HepG2 (cell line): ENCODE measurements at regions not wholly inside any gene's neighbourhood (a gene's known extent, or its start where the extent isn't known, plus 50 kb on each side); places are given as distances from the start of the nearest gene placed in this dataset.

Experiments
- ATAC-seq: fragments of 200-7000 bp; cut with Tn5 transposase; 3 replicates; pipeline ENCODE4 v1.9.1; 2020; ENCODE audit warnings: mild to moderate bottlenecking, moderate library complexity
- BruUV-seq: library from RNA; stranded (reverse); fragments of 400-500 nt; replicated peaks from 2 replicates; lab custom pipeline; 2021; lab: Mats Ljungman, UMichigan
- CTCF ChIA-PET: fragments of 300-600 bp; formaldehyde crosslinking; extraction: SDS; loops from one replicate; lab custom pipeline; 2021; ENCODE audit warnings: low total read pairs, inconsistent platforms, low intra/inter-chr PET ratio; lab: Yijun Ruan, JAX
- POLR2A ChIA-PET: fragments of 350-600 bp; sonication (Branson Sonifier 250); formaldehyde crosslinking; loops from one replicate; lab custom pipeline; 2020; ENCODE audit warnings: antibody characterized with exemption, inconsistent platforms; lab: Yijun Ruan, JAX
- DNase-seq: peaks from one replicate; pipeline ENCODE4 v3.0.0-alpha.2; 2015; ENCODE audit warnings: low spot score
- FAIRE-seq: peaks from 3 replicates; lab custom pipeline; 2011; peaks lifted over from hg19 to GRCh38; lab: Jason Lieb, UNC
- H2AFZ ChIP-seq: one replicate; pipeline ENCODE4 v1.6.1; 2011; ENCODE audit warnings: low read length, inconsistent platforms
- H3K27ac ChIP-seq: fragments of 300-600 bp; 3 replicates; pipeline ENCODE4 v1.8.0; 2011; ENCODE audit warnings: mixed run types, mild to moderate bottlenecking, mixed read lengths, low read length, inconsistent platforms; ENCODE audit not compliant: insufficient read depth; ENCODE audit errors: extremely low read length
- H3K27me3 ChIP-seq, 2 experiments: fragments of 200-600 bp in 1 of 2; 2 replicates in 1 of 2; 3 replicates in 1 of 2; pipeline versions ENCODE4 v1.6.0 to v1.8.0; 2011; ENCODE audit warnings: low read length in 2 of 2, mild to moderate bottlenecking in 2 of 2, moderate library complexity in 2 of 2, inconsistent platforms in 1 of 2; ENCODE audit not compliant: insufficient read depth in 2 of 2, control insufficient read depth in 1 of 2
- H3K36me3 ChIP-seq, 2 experiments: fragments of 200-600 bp in 1 of 2; replicated peaks in 1 of 2; 2 replicates in 1 of 2; 3 replicates in 1 of 2; pipeline versions ENCODE4 v1.5.1 to v1.8.0; 2011; ENCODE audit warnings: low read length in 2 of 2, inconsistent platforms in 1 of 2; ENCODE audit not compliant: insufficient read depth in 2 of 2, control insufficient read depth in 1 of 2
- H3K4me1 ChIP-seq: 2 replicates; pipeline ENCODE4 v1.5.1; 2012; ENCODE audit warnings: low read length, inconsistent platforms; ENCODE audit not compliant: insufficient read depth
- H3K4me2 ChIP-seq: 2 replicates; pipeline ENCODE4 v1.6.0; 2011; ENCODE audit warnings: low read depth, low read length, inconsistent platforms
- H3K4me3 ChIP-seq, 3 experiments: fragments of 200-600 bp in 1 of 3; sonication (generic), shearing (Covaris generic) in 1 of 3; replicated peaks in 1 of 3; 2 replicates each; pipeline ENCODE4 v1.5.1; 2011 to 2016; ENCODE audit warnings: low read length in 3 of 3, inconsistent platforms in 2 of 3, low read depth in 2 of 3, mild to moderate bottlenecking in 2 of 3, control low read depth in 1 of 3, mixed read lengths in 1 of 3; ENCODE audit not compliant: insufficient read depth in 1 of 3
- H3K79me2 ChIP-seq: one replicate; pipeline ENCODE4 v1.6.1; 2011; ENCODE audit warnings: low read length, inconsistent platforms; ENCODE audit not compliant: insufficient read depth
- H3K9ac ChIP-seq: 2 replicates; pipeline ENCODE4 v1.6.0; 2011; ENCODE audit warnings: mild to moderate bottlenecking, low read depth, low read length, inconsistent platforms; ENCODE audit not compliant: insufficient read depth
- H3K9me3 ChIP-seq: 2 replicates; pipeline ENCODE4 v1.5.1; 2012; ENCODE audit warnings: mild to moderate bottlenecking, low read length
- H4K20me1 ChIP-seq: 2 replicates; pipeline ENCODE4 v1.6.0; 2011; ENCODE audit warnings: inconsistent platforms, mild to moderate bottlenecking, low read length, moderate library complexity; ENCODE audit not compliant: insufficient read depth
- GPN1 ChIP-seq: sonication (generic); formaldehyde crosslinking; IDR thresholded peaks from 2 replicates; pipeline ENCODE4 v1.5.1; 2020; ENCODE audit warnings: missing genetic modification reagents, borderline replicate concordance
- GTF3A ChIP-seq: sonication (generic); formaldehyde crosslinking; conservative IDR thresholded peaks from 2 replicates; pipeline ENCODE4 v1.4.0; 2020; ENCODE audit warnings: mild to moderate bottlenecking, missing genetic modification reagents
- MAFG ChIP-seq: sonication (generic); formaldehyde crosslinking; IDR thresholded peaks from 2 replicates; pipeline ENCODE4 v1.5.1; 2020; ENCODE audit warnings: mild to moderate bottlenecking, missing genetic modification reagents
- NFKB2 ChIP-seq: sonication (generic); formaldehyde crosslinking; IDR thresholded peaks from 2 replicates; pipeline ENCODE4 v1.4.0; 2020; ENCODE audit warnings: missing genetic modification reagents, borderline replicate concordance
- PRDM15 ChIP-seq: sonication (generic); formaldehyde crosslinking; IDR thresholded peaks from 2 replicates; pipeline ENCODE4 v1.4.0; 2020; ENCODE audit warnings: missing genetic modification reagents
- RCOR2 ChIP-seq: IDR thresholded peaks from 2 replicates; pipeline ENCODE4 v1.6.1; 2016; ENCODE audit warnings: missing biosample characterization, missing genetic modification reagents
- SSRP1 ChIP-seq: IDR thresholded peaks from 2 replicates; pipeline ENCODE4 v1.6.1; 2016; ENCODE audit warnings: control low read depth
- ZBED4 ChIP-seq: sonication (generic); formaldehyde crosslinking; IDR thresholded peaks from 2 replicates; pipeline ENCODE4 v1.4.0; 2020; ENCODE audit warnings: missing genetic modification reagents, borderline replicate concordance
- ZFP36L2 ChIP-seq: sonication (generic); formaldehyde crosslinking; IDR thresholded peaks from 2 replicates; pipeline ENCODE4 v1.4.0; 2020; ENCODE audit warnings: missing genetic modification reagents
- ZNF17 ChIP-seq: sonication (generic); formaldehyde crosslinking; IDR thresholded peaks from 2 replicates; pipeline ENCODE4 v1.5.0; 2020; ENCODE audit warnings: mild to moderate bottlenecking, missing genetic modification reagents
- ZNF33B ChIP-seq: sonication (generic); formaldehyde crosslinking; IDR thresholded peaks from 2 replicates; pipeline ENCODE4 v1.5.1; 2020; ENCODE audit warnings: mild to moderate bottlenecking, missing genetic modification reagents
- ZNF709 ChIP-seq: sonication (generic); formaldehyde crosslinking; IDR thresholded peaks from 2 replicates; pipeline ENCODE4 v1.5.0; 2020; ENCODE audit warnings: mild to moderate bottlenecking, missing genetic modification reagents
- ZNF713 ChIP-seq: sonication (generic); formaldehyde crosslinking; IDR thresholded peaks from 2 replicates; pipeline ENCODE4 v1.4.0; 2020; ENCODE audit warnings: mild to moderate bottlenecking, missing genetic modification reagents
- WGBS: methylation state at CpG from one replicate; pipeline ENCODE4 v1.1.6; 2017; ENCODE audit warnings: low lambda C conversion rate; 5-methylcytosine and 5-hydroxymethylcytosine counted together
- in situ Hi-C: cut with HindIII; loops from 2 replicates; pipeline ENCODE4 v1.10.0; 2017; ENCODE audit warnings: low pct_unique_long_range_greater_than_20kb; ENCODE audit not compliant: extremely low pct_ligation_motif_present
- intact Hi-C: fragments of 100-400 bp; cut with micrococcal nuclease; formaldehyde crosslinking; loops from one replicate; pipeline ENCODE4 v1.10.0; 2022; ENCODE audit not compliant: unreplicated experiment

GRCh38 chr13:89287381-89287780 lies 1616.2 kb downstream of the SLITRK5 start:
- no peak for ATAC-seq
- intact Hi-C loops = no loop called here
- no CpG with 5 or more reads among the region's 6 CpGs for WGBS
- no peaks in the 10 kb centered on the region for H3K79me2 ChIP-seq
- TF ChIP-seq PRDM15 (CRISPR knock-in tag) (no peak), RCOR2 (CRISPR knock-in tag) (no peak), GPN1 (CRISPR knock-in tag) (no peak), ZFP36L2 (CRISPR knock-in tag) (no peak), ZNF713 (CRISPR knock-in tag) (no peak), ZBED4 (CRISPR knock-in tag) (no peak), GTF3A (CRISPR knock-in tag) (no peak), ZNF33B (CRISPR knock-in tag) (no peak), MAFG (no peak), SSRP1 (CRISPR knock-in tag) (no peak), ZNF709 (CRISPR knock-in tag) (no peak), ZNF17 (CRISPR knock-in tag) (no peak), NFKB2 (no peak)
- TF ChIP-seq, all 625 proteins: peak for 0
- no peak for FAIRE-seq
- no peak overlapping the region for H3K27ac ChIP-seq
- ChIA-PET POLR2A (no interaction called here), CTCF (no interaction called here)
- no peaks in the 10 kb centered on the region for H3K4me1 ChIP-seq
- no peak overlapping the region for H2AFZ ChIP-seq
- no peaks in the 10 kb centered on the region; a peak in 1 of 5 replicates for H3K27me3 ChIP-seq
- no peak overlapping the region for H3K4me3 ChIP-seq
- no TSS peak for BruUV-seq
- H3K4me2 ChIP-seq = no peak overlapping the region
- in situ Hi-C loops = no loop called here
- no peaks in the 10 kb centered on the region for H3K36me3 ChIP-seq
- no peak overlapping the region for H3K9ac ChIP-seq
- H3K9me3 ChIP-seq = peaks cover 24% of the 10 kb centered on the region
- DNase-seq = no peak
- H4K20me1 ChIP-seq = no peaks in the 10 kb centered on the region
